ENCODE measurements at regions not wholly inside any gene's neighbourhood (a gene's known extent, or its start where the extent isn't known, plus 50 kb on each side); places are given as distances from the start of the nearest gene placed in this dataset.

- Histone ChIP-seq H3K9me3 (ENCODE audit: control insufficient read depth in 1 of 2, low read length in 2 of 2) (no peaks in the 10 kb centered on the region), H3K4me3 (ENCODE audit: low read length in 2 of 2) (no peak overlapping the region), H3K36me3 (ENCODE audit: insufficient read depth, low read length) (no peaks in the 10 kb centered on the region), H3K27me3 (ENCODE audit: insufficient read depth, low read length) (peaks cover 6% of the 10 kb centered on the region), H3K4me1 (ENCODE audit: insufficient read depth, low read length) (no peaks in the 10 kb centered on the region), H3K27ac (ENCODE audit: low read depth, low read length) (no peak overlapping the region)
- Mint-ChIP-seq H3K4me1 (peaks cover 1 to 10% (median 4%) of the 10 kb centered on the region in 4 donors), H3K9me3 (peaks cover 0 to 11% (median 1%) of the 10 kb centered on the region in 8 donors), H3K27ac (no peak overlapping the region), H3K27me3 (peaks cover 14 to 23% of the 10 kb centered on the region in 2 donors), H3K36me3 (no peaks in the 10 kb centered on the region), H3K4me3 (no peak overlapping the region)
- ChIA-PET CTCF (ENCODE audit: partially characterized antibody) (no interaction called here), POLR2A (ENCODE audit: partially characterized antibody) (no interaction called here)
- intact Hi-C loops (cut with micrococcal nuclease), result no loop called here
- no peak for DNase-seq
Measured at GRCh38 chr9:29217966-29218365, 1644.7 kb upstream of the C9orf72 start.

DNA sequence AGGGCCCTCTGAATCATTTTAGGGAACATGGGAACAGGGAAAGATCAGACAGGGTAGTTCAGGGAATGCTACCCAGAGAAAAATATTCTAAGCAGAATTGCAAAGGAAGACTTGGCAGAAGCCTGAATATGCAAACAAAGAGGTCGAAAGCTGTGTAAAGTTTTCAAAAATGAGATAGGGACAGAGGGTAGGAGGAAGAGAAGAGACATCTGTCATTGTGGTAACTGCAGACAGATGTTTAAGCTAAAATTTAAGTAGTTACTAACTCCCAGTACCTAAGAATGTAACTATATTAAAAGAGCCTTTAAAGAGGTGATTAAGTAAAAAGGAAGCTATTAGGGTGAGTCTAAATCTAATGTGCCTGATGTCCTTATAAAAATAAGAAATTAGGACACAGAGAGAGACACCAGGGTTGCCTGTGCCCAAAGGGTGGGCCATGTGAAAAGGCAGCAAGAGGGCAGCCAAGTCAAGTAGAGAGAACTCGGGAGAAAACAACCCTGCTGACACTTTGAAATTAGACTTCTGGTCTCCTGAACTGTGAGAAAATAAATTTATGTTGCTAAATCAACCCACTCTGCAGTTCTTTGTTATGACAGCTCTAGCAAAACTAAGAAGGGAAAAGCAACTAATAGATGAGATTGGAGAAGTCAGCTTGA is 1647.4 kb upstream of the C9orf72 start:
- DNase-seq, result no peak

GRCh38 chr9:29228558-29228957 is 1655.3 kb upstream of the C9orf72 start:
- POLR2A ChIA-PET (ENCODE audit: partially characterized antibody), result no interaction called here
- peaks cover 0 to 7% (median 2%) of the 10 kb centered on the region in 8 donors for H3K9me3 Mint-ChIP-seq

More for the DNA sequence above, 1647.4 kb upstream of the C9orf72 start:
- no peak overlapping the region for H3K27ac Mint-ChIP-seq
- no peaks in the 10 kb centered on the region for H3K36me3 Mint-ChIP-seq
- peaks cover 0 to 4% of the 10 kb centered on the region in 2 donors for H3K27me3 Mint-ChIP-seq
- peaks cover 0 to 7% (median 0%) of the 10 kb centered on the region in 8 donors for H3K9me3 Mint-ChIP-seq
- H3K4me3 Mint-ChIP-seq, result no peak overlapping the region
- Histone ChIP-seq H3K4me1 (ENCODE audit: insufficient read depth, low read length) (no peaks in the 10 kb centered on the region), H3K4me3 (ENCODE audit: low read length in 2 of 2) (no peak overlapping the region), H3K27ac (ENCODE audit: low read depth, low read length) (no peak overlapping the region), H3K27me3 (ENCODE audit: insufficient read depth, low read length) (peaks cover 2% of the 10 kb centered on the region), H3K9me3 (ENCODE audit: control insufficient read depth in 1 of 2, low read length in 2 of 2) (no peaks in the 10 kb centered on the region), H3K36me3 (ENCODE audit: insufficient read depth, low read length) (no peaks in the 10 kb centered on the region)
- CTCF ChIA-PET (ENCODE audit: partially characterized antibody), result no interaction called here
- POLR2A ChIA-PET (ENCODE audit: partially characterized antibody), result no interaction called here
- peaks cover 0 to 2% (median 0%) of the 10 kb centered on the region in 4 donors for H3K4me1 Mint-ChIP-seq
- intact Hi-C loops (cut with micrococcal nuclease), result no loop called here

DNA sequence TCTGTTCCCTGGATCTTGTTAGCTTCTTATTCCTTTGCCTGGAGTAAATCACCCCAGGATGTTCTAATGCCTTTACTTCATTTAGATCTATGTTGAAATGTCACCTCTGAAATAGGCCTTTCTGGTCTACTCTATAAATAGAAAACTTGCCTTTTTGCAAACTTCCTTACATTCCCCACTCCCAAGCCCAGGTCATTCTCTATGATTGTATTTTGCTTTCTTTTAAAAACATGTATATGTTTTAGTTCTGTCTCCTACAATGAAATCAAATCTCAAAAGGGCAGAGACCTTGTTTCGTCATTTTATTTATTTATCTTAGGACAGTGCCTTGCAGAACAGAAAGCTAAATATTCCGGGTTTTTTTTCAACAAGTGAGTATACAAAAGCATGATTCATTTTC is 1657.7 kb upstream of the C9orf72 start:
- Histone ChIP-seq H3K36me3 (ENCODE audit: insufficient read depth, low read length) (no peaks in the 10 kb centered on the region), H3K27me3 (ENCODE audit: insufficient read depth, low read length) (no peaks in the 10 kb centered on the region), H3K9me3 (ENCODE audit: control insufficient read depth in 1 of 2, low read length in 2 of 2) (no peaks in the 10 kb centered on the region), H3K27ac (ENCODE audit: low read depth, low read length) (no peak overlapping the region), H3K4me1 (ENCODE audit: insufficient read depth, low read length) (no peaks in the 10 kb centered on the region), H3K4me3 (ENCODE audit: low read length in 2 of 2) (no peak overlapping the region)
- intact Hi-C loops (cut with micrococcal nuclease), result no loop called here
- no peaks in the 10 kb centered on the region for H3K36me3 Mint-ChIP-seq
- H3K9me3 Mint-ChIP-seq, result peaks cover 0 to 7% (median 2%) of the 10 kb centered on the region in 8 donors
- no peaks in the 10 kb centered on the region for H3K4me1 Mint-ChIP-seq
- no peaks in the 10 kb centered on the region for H3K27me3 Mint-ChIP-seq
- no peak overlapping the region for H3K27ac Mint-ChIP-seq
- H3K4me3 Mint-ChIP-seq, result no peak overlapping the region
- no peak for DNase-seq
- ChIA-PET CTCF (ENCODE audit: partially characterized antibody) (no interaction called here), POLR2A (ENCODE audit: partially characterized antibody) (no interaction called here)

More at GRCh38 chr9:29228558-29228957, 1655.3 kb upstream of the C9orf72 start:
- no peak for DNase-seq
- Mint-ChIP-seq H3K4me3 (no peak overlapping the region), H3K36me3 (no peaks in the 10 kb centered on the region), H3K27ac (peak overlapping the region in 1 of 7 donors; percentile 14), H3K27me3 (no peaks in the 10 kb centered on the region), H3K4me1 (no peaks in the 10 kb centered on the region)
- CTCF ChIA-PET (ENCODE audit: partially characterized antibody), result no interaction called here
- Histone ChIP-seq H3K27me3 (ENCODE audit: insufficient read depth, low read length) (no peaks in the 10 kb centered on the region), H3K27ac (ENCODE audit: low read depth, low read length) (no peak overlapping the region), H3K9me3 (ENCODE audit: control insufficient read depth in 1 of 2, low read length in 2 of 2) (no peaks in the 10 kb centered on the region), H3K4me3 (ENCODE audit: low read length in 2 of 2) (no peak overlapping the region), H3K4me1 (ENCODE audit: insufficient read depth, low read length) (no peaks in the 10 kb centered on the region), H3K36me3 (ENCODE audit: insufficient read depth, low read length) (no peaks in the 10 kb centered on the region)
- intact Hi-C loops (cut with micrococcal nuclease), result no loop called here

- H3K36me3 Mint-ChIP-seq, result no peaks in the 10 kb centered on the region
- no peak for DNase-seq
- ChIA-PET CTCF (ENCODE audit: partially characterized antibody) (no interaction called here), POLR2A (ENCODE audit: partially characterized antibody) (no interaction called here)
- no peak overlapping the region for H3K4me3 Mint-ChIP-seq
- H3K9me3 ChIP-seq (ENCODE audit: control insufficient read depth in 1 of 2, low read length in 2 of 2), result no peaks in the 10 kb centered on the region
- intact Hi-C loops (cut with micrococcal nuclease), result no loop called here
- H3K27me3 ChIP-seq (ENCODE audit: insufficient read depth, low read length), result no peaks in the 10 kb centered on the region
- H3K27ac Mint-ChIP-seq, result no peak overlapping the region
- H3K9me3 Mint-ChIP-seq, result peaks cover 0 to 7% (median under 1%) of the 10 kb centered on the region in 8 donors
- H3K4me1 Mint-ChIP-seq, result no peaks in the 10 kb centered on the region
- H3K4me1 ChIP-seq (ENCODE audit: insufficient read depth, low read length), result no peaks in the 10 kb centered on the region
- no peaks in the 10 kb centered on the region for H3K27me3 Mint-ChIP-seq
- no peak overlapping the region for H3K4me3 ChIP-seq (ENCODE audit: low read length in 2 of 2)
- H3K36me3 ChIP-seq (ENCODE audit: insufficient read depth, low read length), result no peaks in the 10 kb centered on the region
- H3K27ac ChIP-seq (ENCODE audit: low read depth, low read length), result no peak overlapping the region
Measured at GRCh38 chr9:29233193-29233592, 1659.9 kb upstream of the C9orf72 start.

DNA sequence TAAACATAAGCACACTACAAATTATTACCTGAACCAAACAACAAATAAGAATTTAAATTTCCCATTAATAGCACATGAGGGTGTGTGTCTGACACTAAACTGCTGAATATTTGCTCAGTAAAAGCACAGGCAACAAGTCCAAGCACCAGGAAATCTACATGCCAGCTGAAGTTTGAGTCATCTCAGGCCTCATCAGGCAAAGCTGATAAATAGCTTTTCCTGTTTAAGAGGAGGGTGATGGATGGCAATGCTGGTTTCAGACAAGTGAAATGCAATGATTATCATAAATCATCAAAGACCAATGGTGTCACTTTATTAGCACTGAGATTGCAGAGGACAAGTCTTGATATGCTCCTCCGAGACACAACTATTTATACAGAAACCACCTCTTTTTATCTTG is 1668.0 kb upstream of the C9orf72 start:
- H3K27me3 Mint-ChIP-seq, result no peaks in the 10 kb centered on the region
- intact Hi-C loops (cut with micrococcal nuclease), result no loop called here

GRCh38 chr9:29245351-29245750 is 1672.1 kb upstream of the C9orf72 start:
- no peaks in the 10 kb centered on the region for H3K36me3 Mint-ChIP-seq
- CTCF ChIA-PET (ENCODE audit: partially characterized antibody), result interaction anchor here (1.5 kb wide), 1 partner anchor 9 kb away, joined by 3 read pairs; no protein-coding TSS in a partner anchor
- H3K27ac Mint-ChIP-seq, result no peak overlapping the region
- H3K4me1 Mint-ChIP-seq, result no peaks in the 10 kb centered on the region
- no peaks in the 10 kb centered on the region for H3K27me3 Mint-ChIP-seq
- no peaks in the 10 kb centered on the region for H3K4me1 ChIP-seq (ENCODE audit: insufficient read depth, low read length)
- no peaks in the 10 kb centered on the region for H3K36me3 ChIP-seq (ENCODE audit: insufficient read depth, low read length)
- H3K4me3 Mint-ChIP-seq, result no peak overlapping the region
- H3K9me3 Mint-ChIP-seq, result peaks cover 0 to 4% (median 0%) of the 10 kb centered on the region in 8 donors
- intact Hi-C loops (cut with micrococcal nuclease), result no loop called here
- H3K4me3 ChIP-seq (ENCODE audit: low read length in 2 of 2), result no peak overlapping the region
- peak in 1 of 5 donors; percentile 31 for DNase-seq
- no peaks in the 10 kb centered on the region for H3K9me3 ChIP-seq (ENCODE audit: control insufficient read depth in 1 of 2, low read length in 2 of 2)
- POLR2A ChIA-PET (ENCODE audit: partially characterized antibody), result no interaction called here
- H3K27ac ChIP-seq (ENCODE audit: low read depth, low read length), result no peak overlapping the region
- H3K27me3 ChIP-seq (ENCODE audit: insufficient read depth, low read length), result no peaks in the 10 kb centered on the region

More for the DNA sequence above, 1668.0 kb upstream of the C9orf72 start:
- H3K27ac Mint-ChIP-seq, result no peak overlapping the region
- no peaks in the 10 kb centered on the region for H3K36me3 ChIP-seq (ENCODE audit: insufficient read depth, low read length)
- no peak overlapping the region for H3K4me3 ChIP-seq (ENCODE audit: low read length in 2 of 2)
- H3K4me3 Mint-ChIP-seq, result no peak overlapping the region
- H3K27ac ChIP-seq (ENCODE audit: low read depth, low read length), result no peak overlapping the region
- ChIA-PET CTCF (ENCODE audit: partially characterized antibody) (no interaction called here), POLR2A (ENCODE audit: partially characterized antibody) (no interaction called here)
- H3K27me3 ChIP-seq (ENCODE audit: insufficient read depth, low read length), result no peaks in the 10 kb centered on the region
- no peaks in the 10 kb centered on the region for H3K36me3 Mint-ChIP-seq
- no peak for DNase-seq
- H3K4me1 Mint-ChIP-seq, result no peaks in the 10 kb centered on the region
- H3K9me3 Mint-ChIP-seq, result peaks cover 0 to 4% (median 0%) of the 10 kb centered on the region in 8 donors
- H3K9me3 ChIP-seq (ENCODE audit: control insufficient read depth in 1 of 2, low read length in 2 of 2), result no peaks in the 10 kb centered on the region
- H3K4me1 ChIP-seq (ENCODE audit: insufficient read depth, low read length), result no peaks in the 10 kb centered on the region

Measured in CD4-positive, alpha-beta memory T cell (primary cell).